PC-9 (cell line): ENCODE measurements at regions not wholly inside any gene's neighbourhood (a gene's known extent, or its start where the extent isn't known, plus 50 kb on each side); places are given as distances from the start of the nearest gene placed in this dataset.

Experiments used
- BruUV-seq: library from RNA; stranded (reverse); fragments of 400-500 nt; replicated peaks from 2 replicates; lab custom pipeline; 2021; lab: Mats Ljungman, UMichigan
- CTCF ChIA-PET: fragments of 300-600 bp; sonication (Branson Sonifier 250); formaldehyde crosslinking; loops from one replicate; lab custom pipeline; 2022; ENCODE audit warnings: antibody characterized with exemption; lab: Charles Lee
- POLR2A ChIA-PET: fragments of 300-600 bp; sonication (Branson Sonifier 250); formaldehyde crosslinking; loops from one replicate; lab custom pipeline; 2022; ENCODE audit warnings: antibody characterized with exemption; ENCODE audit not compliant: unreplicated experiment; lab: Charles Lee
- DNase-seq, 2 experiments: peaks; one replicate each; pipeline versions ENCODE4 v3.0.0 to v3.0.0-alpha.2; 2015 to 2022; ENCODE audit warnings: mixed read lengths in 1 of 2
- H2AFZ ChIP-seq: fragments of 200-600 bp; sonication (generic); 2 replicates; pipeline ENCODE4 v1.8.1; 2017; ENCODE audit warnings: antibody characterized with exemption
- H3F3A ChIP-seq: fragments of 200-600 bp; sonication (generic); 2 replicates; pipeline ENCODE4 v1.8.1; 2017; ENCODE audit warnings: antibody characterized with exemption, mild to moderate bottlenecking, low read depth; ENCODE audit not compliant: insufficient read depth
- H3K27ac ChIP-seq: fragments of 200-600 bp; sonication (generic); 2 replicates; pipeline ENCODE4 v1.6.1; 2016; ENCODE audit warnings: mixed run types
- H3K27me3 ChIP-seq: fragments of 200-600 bp; sonication (generic); 2 replicates; pipeline ENCODE4 v1.6.1; 2016; ENCODE audit warnings: low read depth, mixed run types; ENCODE audit not compliant: insufficient read depth
- H3K36me3 ChIP-seq: fragments of 200-600 bp; sonication (generic); 2 replicates; pipeline ENCODE4 v1.6.1; 2016; ENCODE audit warnings: low read depth, mixed run types
- H3K4me1 ChIP-seq: fragments of 200-600 bp; sonication (generic); replicated peaks from 2 replicates; pipeline ENCODE4 v1.6.1; 2016; ENCODE audit warnings: mixed run types; ENCODE audit not compliant: insufficient read depth
- H3K4me2 ChIP-seq: fragments of 200-600 bp; sonication (generic); 2 replicates; pipeline ENCODE4 v1.6.1; 2017; ENCODE audit warnings: mixed run types
- H3K4me3 ChIP-seq: fragments of 200-600 bp; sonication (generic); 2 replicates; pipeline ENCODE4 v1.6.1; 2016; ENCODE audit warnings: mixed run types
- H3K79me2 ChIP-seq: fragments of 200-600 bp; sonication (generic); 2 replicates; pipeline ENCODE4 v1.6.1; 2017; ENCODE audit warnings: low read depth, mixed run types
- H3K9me2 ChIP-seq: fragments of 200-600 bp; sonication (generic); 2 replicates; pipeline ENCODE4 v1.8.1; 2017; ENCODE audit warnings: mild to moderate bottlenecking; ENCODE audit not compliant: insufficient read depth
- H3K9me3 ChIP-seq: fragments of 200-600 bp; sonication (generic); 2 replicates; pipeline ENCODE4 v1.8.1; 2016; ENCODE audit warnings: low read depth; ENCODE audit not compliant: insufficient read depth
- H4K20me1 ChIP-seq: fragments of 200-600 bp; sonication (generic); 2 replicates; pipeline ENCODE4 v1.8.1; 2017; ENCODE audit not compliant: insufficient read depth
- CTCF ChIP-seq: fragments of 200-600 bp; sonication (generic); conservative IDR thresholded peaks from 2 replicates; pipeline ENCODE4 v1.6.1; 2017; ENCODE audit warnings: mixed run types, antibody characterized with exemption, mild to moderate bottlenecking, moderate library complexity
- EZH2 ChIP-seq: fragments of 200-600 bp; sonication (generic); IDR thresholded peaks from 2 replicates; pipeline ENCODE4 v1.8.0; 2017; ENCODE audit warnings: antibody characterized with exemption, low read depth
- intact Hi-C: fragments of 100-400 bp; cut with micrococcal nuclease; formaldehyde crosslinking; loops from one replicate; pipeline ENCODE4 v1.10.0; 2022; ENCODE audit not compliant: unreplicated experiment

- Histone ChIP-seq H3K36me3 (no peaks in the 10 kb centered on the region), H4K20me1 (no peaks in the 10 kb centered on the region), H3K4me1 (0 out of 2 replicates have a peak, but pooled peaks cover 6% of the 10 kb centered on the region), H3K9me2 (no peaks in the 10 kb centered on the region; the same call in 1 of the 2 replicates), H3F3A (no peaks in the 10 kb centered on the region), H3K27me3 (no peaks in the 10 kb centered on the region), H3K9me3 (no peaks in the 10 kb centered on the region), H3K79me2 (no peaks in the 10 kb centered on the region), H3K4me2 (no peak overlapping the region), H3K4me3 (no peak overlapping the region), H2AFZ (no peak overlapping the region), H3K27ac (no peak overlapping the region)
- intact Hi-C loops = no loop called here
- POLR2A ChIA-PET = no interaction called here
- BruUV-seq = no TSS peak
- DNase-seq = no peak
- TF ChIP-seq CTCF = no peak
- TF ChIP-seq EZH2 = no peak
- CTCF ChIA-PET = no interaction called here
Measured at GRCh38 chr9:2497666-2498400, 123.8 kb upstream of the VLDLR start.

DNA sequence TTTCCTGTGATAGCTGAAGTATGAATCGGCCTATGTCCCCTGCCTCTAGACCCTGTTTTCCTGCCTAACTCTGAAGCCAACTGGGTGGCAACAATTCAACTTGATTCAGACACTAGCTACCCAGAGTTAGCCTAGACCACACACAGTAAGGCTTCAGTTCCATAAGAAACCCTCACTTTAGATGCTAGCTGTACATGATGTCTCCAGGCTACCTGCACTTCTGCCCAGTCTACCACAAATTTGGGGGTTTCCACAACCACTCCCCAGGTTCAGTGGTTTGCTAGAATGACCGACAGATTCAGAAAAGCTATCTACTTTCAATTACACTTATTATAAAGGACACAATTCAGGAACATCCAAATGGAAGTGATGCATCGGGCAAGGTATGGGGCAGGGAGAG is 119.4 kb upstream of the VLDLR start:
- no peak overlapping the region for H2AFZ ChIP-seq
- TF ChIP-seq EZH2 (no peak), CTCF (no peak)
- CTCF ChIA-PET = no interaction called here
- POLR2A ChIA-PET = interaction anchor here (0.6 to 0.7 kb wide), 2 partner anchors 60 to 220 kb away, joined by 5 read pairs; no protein-coding TSS in a partner anchor
- intact Hi-C loops = no loop called here
- no peaks in the 10 kb centered on the region for H3K27me3 ChIP-seq
- H3K79me2 ChIP-seq = no peaks in the 10 kb centered on the region
- no peaks in the 10 kb centered on the region for H3K9me3 ChIP-seq
- no peaks in the 10 kb centered on the region for H3K4me1 ChIP-seq
- no peak for DNase-seq
- no TSS peak for BruUV-seq
- H3K9me2 ChIP-seq = no peaks in the 10 kb centered on the region; the same call in 1 of the 2 replicates
- H3K36me3 ChIP-seq = no peaks in the 10 kb centered on the region
- H3K27ac ChIP-seq = no peak overlapping the region
- no peaks in the 10 kb centered on the region for H3F3A ChIP-seq
- H3K4me2 ChIP-seq = no peak overlapping the region
- H4K20me1 ChIP-seq = no peaks in the 10 kb centered on the region
- no peak overlapping the region for H3K4me3 ChIP-seq

DNA sequence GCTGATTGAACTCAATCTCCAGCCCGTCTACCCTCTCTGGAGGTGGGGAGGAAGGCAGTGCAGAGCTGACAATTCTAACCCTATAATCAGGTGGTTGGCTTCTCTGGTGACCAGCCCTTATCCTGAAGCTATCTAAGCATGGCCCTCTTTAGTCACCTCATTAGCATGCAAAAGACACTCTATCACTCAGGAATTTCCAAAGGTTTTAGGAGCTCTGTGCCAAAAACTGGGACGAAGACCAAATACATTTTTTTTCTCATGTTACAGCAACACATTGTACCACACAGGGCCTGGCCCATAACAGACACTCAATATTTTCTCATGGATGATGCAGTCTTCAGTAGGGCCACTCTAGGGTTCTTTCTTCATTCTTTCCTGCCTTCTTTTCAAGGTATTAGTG is 118.8 kb upstream of the VLDLR start:
- Histone ChIP-seq H3F3A (no peaks in the 10 kb centered on the region), H2AFZ (no peak overlapping the region), H3K4me2 (no peak overlapping the region), H4K20me1 (no peaks in the 10 kb centered on the region), H3K36me3 (no peaks in the 10 kb centered on the region), H3K27ac (no peak overlapping the region), H3K4me3 (no peak overlapping the region), H3K9me3 (no peaks in the 10 kb centered on the region), H3K79me2 (no peaks in the 10 kb centered on the region), H3K9me2 (no peaks in the 10 kb centered on the region; the same call in 1 of the 2 replicates), H3K27me3 (no peaks in the 10 kb centered on the region), H3K4me1 (no peaks in the 10 kb centered on the region)
- no peak for DNase-seq
- no peak for TF ChIP-seq CTCF
- no peak for TF ChIP-seq EZH2
- ChIA-PET POLR2A (interaction anchor here (0.6 to 0.7 kb wide), 2 partner anchors 60 to 221 kb away, joined by 5 read pairs; no protein-coding TSS in a partner anchor), CTCF (interaction anchor here (0.5 kb wide), 1 partner anchor 221 kb away, joined by 4 read pairs; no protein-coding TSS in a partner anchor)
- intact Hi-C loops = no loop called here
- no TSS peak for BruUV-seq
